Nephron progenitor cell (in vitro differentiated cells): ENCODE measurements at regions not wholly inside any gene's neighbourhood (a gene's known extent, or its start where the extent isn't known, plus 50 kb on each side); places are given as distances from the start of the nearest gene placed in this dataset.

Experiments used
- DNase-seq: peaks from one replicate; pipeline ENCODE4 v3.0.0; 2021
- H3K27ac Mint-ChIP-seq: 2 replicates; pipeline ENCODE4 v1.8.0; 2021; ENCODE audit warnings: mild to moderate bottlenecking, moderate library complexity, mixed read lengths
- H3K27me3 Mint-ChIP-seq: 2 replicates; pipeline ENCODE4 v1.8.0; 2021; ENCODE audit warnings: mild to moderate bottlenecking, low read depth, mixed read lengths; ENCODE audit not compliant: poor library complexity
- H3K36me3 Mint-ChIP-seq: 2 replicates; pipeline ENCODE4 v1.8.0; 2021; ENCODE audit warnings: low read depth, mixed read lengths
- H3K4me1 Mint-ChIP-seq: 2 replicates; pipeline ENCODE4 v1.8.0; 2021; ENCODE audit warnings: mixed read lengths
- H3K4me3 Mint-ChIP-seq: 2 replicates; pipeline ENCODE4 v1.8.0; 2021; ENCODE audit warnings: mild to moderate bottlenecking, moderate library complexity, mixed read lengths
- H3K9me3 Mint-ChIP-seq: 2 replicates; pipeline ENCODE4 v1.8.0; 2021; ENCODE audit warnings: mild to moderate bottlenecking, moderate library complexity, mixed read lengths
- CTCF ChIP-seq: fragments of 200-600 bp; sonication (generic); IDR thresholded peaks from 2 replicates; pipeline ENCODE4 v1.5.0; 2021; ENCODE audit warnings: antibody characterized with exemption

GRCh38 chrX:13103188-13103913 lies 58.9 kb upstream of the FAM9C start:
- peaks cover 32% of the 10 kb centered on the region for H3K9me3 Mint-ChIP-seq
- no peaks in the 10 kb centered on the region for H3K36me3 Mint-ChIP-seq
- peaks cover 3% of the 10 kb centered on the region for H3K27me3 Mint-ChIP-seq
- DNase-seq = no peak
- peaks cover 13% of the 10 kb centered on the region for H3K4me1 Mint-ChIP-seq
- H3K4me3 Mint-ChIP-seq = no peak overlapping the region
- H3K27ac Mint-ChIP-seq = no peak overlapping the region
- TF ChIP-seq CTCF = no peak

- DNase-seq = no peak
- peaks cover 32% of the 10 kb centered on the region for H3K9me3 Mint-ChIP-seq
- no peak overlapping the region for H3K27ac Mint-ChIP-seq
- H3K4me1 Mint-ChIP-seq = peaks cover 13% of the 10 kb centered on the region
- no peak overlapping the region for H3K4me3 Mint-ChIP-seq
- H3K27me3 Mint-ChIP-seq = peaks cover 3% of the 10 kb centered on the region
- H3K36me3 Mint-ChIP-seq = no peaks in the 10 kb centered on the region
- TF ChIP-seq CTCF = no peak
These were observed 58.2 kb upstream of the FAM9C start for GRCh38 chrX:13102636-13103035.

DNA sequence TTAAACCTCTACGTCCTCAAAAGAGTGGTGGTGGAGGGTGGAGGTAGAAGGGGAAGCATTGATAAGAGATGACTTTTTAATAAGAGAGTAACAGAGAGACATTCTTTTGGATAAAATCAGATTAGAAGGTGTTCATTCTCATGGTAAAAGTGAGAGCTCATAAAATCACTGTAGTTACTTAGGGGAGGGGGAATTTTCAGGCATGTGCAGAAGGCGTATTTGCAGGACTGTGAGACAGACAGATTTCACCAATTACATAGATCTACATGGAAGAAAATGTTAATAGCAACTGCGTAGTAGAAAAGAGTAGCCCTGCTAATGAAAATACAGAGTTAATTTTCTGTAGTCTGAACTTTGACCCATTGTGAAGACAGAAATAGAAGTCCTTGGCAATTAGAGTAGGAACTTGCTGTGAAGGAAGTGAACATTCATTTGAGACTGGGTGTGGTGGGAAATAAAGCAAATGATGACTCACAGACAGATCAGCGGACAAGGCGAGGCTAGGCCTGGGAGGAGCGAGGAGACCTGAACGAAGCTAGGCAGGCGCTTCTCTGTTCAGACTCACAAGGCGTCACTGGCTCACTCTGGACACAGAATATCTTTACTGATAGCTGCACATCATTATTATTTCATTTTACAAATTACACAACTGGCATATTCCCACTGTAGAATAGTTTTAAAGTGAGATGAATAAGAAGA lies 57.2 kb upstream of the FAM9C start:
- peaks cover 3% of the 10 kb centered on the region for H3K27me3 Mint-ChIP-seq
- no peak overlapping the region for H3K27ac Mint-ChIP-seq
- no peaks in the 10 kb centered on the region for H3K36me3 Mint-ChIP-seq
- no peak for DNase-seq
- peaks cover 29% of the 10 kb centered on the region for H3K9me3 Mint-ChIP-seq
- no peak for TF ChIP-seq CTCF
- H3K4me1 Mint-ChIP-seq = peaks cover 13% of the 10 kb centered on the region
- H3K4me3 Mint-ChIP-seq = no peak overlapping the region

DNA sequence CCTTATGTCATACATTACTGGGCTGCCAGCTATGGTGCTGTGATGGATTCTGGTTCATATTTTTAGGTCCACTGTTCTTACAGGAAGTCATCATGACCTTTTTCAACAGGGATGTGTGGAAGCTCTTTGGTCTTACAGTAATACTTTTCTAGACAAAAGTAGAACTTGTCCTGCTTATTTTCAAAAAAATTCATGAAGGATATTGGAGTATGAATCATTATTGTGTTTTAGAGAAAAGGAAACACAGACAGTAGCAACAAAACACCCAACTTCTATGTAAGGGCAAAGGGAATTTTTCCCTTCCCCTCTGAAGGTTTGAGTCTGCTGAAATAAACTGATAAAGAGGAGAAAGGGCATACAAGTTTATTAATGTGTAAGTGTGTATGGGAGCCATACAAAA lies 54.7 kb upstream of the FAM9C start:
- Mint-ChIP-seq H3K4me3 (no peak overlapping the region), H3K9me3 (peaks cover 25% of the 10 kb centered on the region), H3K36me3 (no peaks in the 10 kb centered on the region), H3K27me3 (peaks cover 3% of the 10 kb centered on the region), H3K27ac (no peak overlapping the region), H3K4me1 (peaks cover 13% of the 10 kb centered on the region)
- TF ChIP-seq CTCF = no peak
- DNase-seq = no peak

GRCh38 chrX:13096728-13097127 lies 52.3 kb upstream of the FAM9C start:
- H3K27me3 Mint-ChIP-seq = peaks cover 2% of the 10 kb centered on the region
- no peak for DNase-seq
- H3K9me3 Mint-ChIP-seq = peaks cover 36% of the 10 kb centered on the region
- no peaks in the 10 kb centered on the region for H3K36me3 Mint-ChIP-seq
- no peak overlapping the region for H3K4me3 Mint-ChIP-seq
- TF ChIP-seq CTCF = no peak
- H3K27ac Mint-ChIP-seq = no peak overlapping the region
- peaks cover 15% of the 10 kb centered on the region for H3K4me1 Mint-ChIP-seq
